ENCODE measurements at regions not wholly inside any gene's neighbourhood (a gene's known extent, or its start where the extent isn't known, plus 50 kb on each side); places are given as distances from the start of the nearest gene placed in this dataset.

- DNase-seq (no peak), ATAC-seq (no peak)
- POLR2A ChIA-PET, result no interaction called here
- H3K9me3 Mint-ChIP-seq, result peaks cover 0 to 16% (median 4%) of the 10 kb centered on the region in 9 donors
- H3K4me3 Mint-ChIP-seq, result no peak overlapping the region
- no peaks in the 10 kb centered on the region for H3K27me3 Mint-ChIP-seq
- H3K36me3 Mint-ChIP-seq, result no peaks in the 10 kb centered on the region
- H3K4me1 Mint-ChIP-seq, result no peaks in the 10 kb centered on the region
- H3K27ac Mint-ChIP-seq, result no peak overlapping the region
Observed at GRCh38 chr4:117626664-117627063, 407.6 kb upstream of the NDST3 start.

GRCh38 chr4:117634716-117635115 lies 399.6 kb upstream of the NDST3 start:
- Mint-ChIP-seq H3K27me3 (no peaks in the 10 kb centered on the region), H3K27ac (no peak overlapping the region), H3K4me1 (no peaks in the 10 kb centered on the region), H3K4me3 (no peak overlapping the region), H3K36me3 (no peaks in the 10 kb centered on the region), H3K9me3 (peaks cover 0 to 14% (median 3%) of the 10 kb centered on the region in 9 donors)
- ATAC-seq (no peak), DNase-seq (no peak)
- POLR2A ChIA-PET, result no interaction called here

GRCh38 chr4:117637347-117637746 lies 396.9 kb upstream of the NDST3 start:
- Mint-ChIP-seq H3K27ac (no peak overlapping the region), H3K27me3 (no peaks in the 10 kb centered on the region), H3K4me1 (no peaks in the 10 kb centered on the region), H3K4me3 (no peak overlapping the region), H3K9me3 (peaks cover 0 to 5% (median 0%) of the 10 kb centered on the region in 9 donors), H3K36me3 (no peaks in the 10 kb centered on the region)
- ATAC-seq (no peak), DNase-seq (no peak)
- POLR2A ChIA-PET, result no interaction called here

- Mint-ChIP-seq H3K27ac (no peak overlapping the region), H3K4me3 (no peak overlapping the region)
- DNase-seq, result no peak
Observed at GRCh38 chr4:117640836-117641235, 393.4 kb upstream of the NDST3 start.

GRCh38 chr4:117641519-117641918 lies 392.8 kb upstream of the NDST3 start:
- H3K36me3 Mint-ChIP-seq, result no peaks in the 10 kb centered on the region
- no peak overlapping the region for H3K4me3 Mint-ChIP-seq
- POLR2A ChIA-PET, result no interaction called here
- DNase-seq (no peak), ATAC-seq (no peak)
- peaks cover 0 to 13% (median 4%) of the 10 kb centered on the region in 9 donors for H3K9me3 Mint-ChIP-seq
- no peak overlapping the region for H3K27ac Mint-ChIP-seq
- no peaks in the 10 kb centered on the region for H3K4me1 Mint-ChIP-seq
- H3K27me3 Mint-ChIP-seq, result no peaks in the 10 kb centered on the region

More at GRCh38 chr4:117640836-117641235, 393.4 kb upstream of the NDST3 start:
- Mint-ChIP-seq H3K27me3 (no peaks in the 10 kb centered on the region), H3K9me3 (peaks cover 0 to 7% (median 2%) of the 10 kb centered on the region in 9 donors), H3K36me3 (no peaks in the 10 kb centered on the region), H3K4me1 (no peaks in the 10 kb centered on the region)
- ATAC-seq, result no peak
- POLR2A ChIA-PET, result no interaction called here

- H3K36me3 Mint-ChIP-seq, result no peaks in the 10 kb centered on the region
- POLR2A ChIA-PET, result no interaction called here
- peaks cover 0 to 4% (median 0%) of the 10 kb centered on the region in 5 donors for H3K27me3 Mint-ChIP-seq
- H3K9me3 Mint-ChIP-seq, result peaks cover 0 to 11% (median 4%) of the 10 kb centered on the region in 9 donors
- H3K4me3 Mint-ChIP-seq, result no peak overlapping the region
- peaks cover 0 to 2% (median 0%) of the 10 kb centered on the region in 4 donors for H3K4me1 Mint-ChIP-seq
- DNase-seq (no peak), ATAC-seq (no peak)
- H3K27ac Mint-ChIP-seq, result no peak overlapping the region
Observed at GRCh38 chr4:117654079-117654478, 380.2 kb upstream of the NDST3 start.

- POLR2A ChIA-PET, result no interaction called here
- H3K27me3 Mint-ChIP-seq, result peaks cover 0 to 4% (median 0%) of the 10 kb centered on the region in 5 donors
- DNase-seq (no peak), ATAC-seq (no peak)
- peaks cover 0 to 15% (median 3%) of the 10 kb centered on the region in 9 donors for H3K9me3 Mint-ChIP-seq
- H3K27ac Mint-ChIP-seq, result no peak overlapping the region
- peaks cover 0 to 2% (median 0%) of the 10 kb centered on the region in 4 donors for H3K4me1 Mint-ChIP-seq
- no peaks in the 10 kb centered on the region for H3K36me3 Mint-ChIP-seq
- no peak overlapping the region for H3K4me3 Mint-ChIP-seq
Observed at GRCh38 chr4:117660668-117661067, 373.6 kb upstream of the NDST3 start.

GRCh38 chr4:117661091-117662072 lies 372.9 kb upstream of the NDST3 start:
- peaks cover 0 to 4% (median 0%) of the 10 kb centered on the region in 5 donors for H3K27me3 Mint-ChIP-seq
- H3K27ac Mint-ChIP-seq, result no peak overlapping the region
- POLR2A ChIA-PET, result no interaction called here
- DNase-seq, result no peak
- H3K9me3 Mint-ChIP-seq, result peaks cover 0 to 15% (median 3%) of the 10 kb centered on the region in 9 donors
- peaks cover 0 to 2% (median 0%) of the 10 kb centered on the region in 4 donors for H3K4me1 Mint-ChIP-seq
- no peak overlapping the region for H3K4me3 Mint-ChIP-seq
- no peak for ATAC-seq
- no peaks in the 10 kb centered on the region for H3K36me3 Mint-ChIP-seq

GRCh38 chr4:117664706-117665444 lies 369.4 kb upstream of the NDST3 start:
- DNase-seq, result no peak
- POLR2A ChIA-PET, result no interaction called here
- H3K36me3 Mint-ChIP-seq, result no peaks in the 10 kb centered on the region
- peaks cover 0 to 11% (median 0%) of the 10 kb centered on the region in 9 donors for H3K9me3 Mint-ChIP-seq
- H3K27ac Mint-ChIP-seq, result no peak overlapping the region
- no peak for ATAC-seq
- no peaks in the 10 kb centered on the region for H3K27me3 Mint-ChIP-seq
- no peaks in the 10 kb centered on the region for H3K4me1 Mint-ChIP-seq
- H3K4me3 Mint-ChIP-seq, result no peak overlapping the region

- Mint-ChIP-seq H3K4me1 (no peaks in the 10 kb centered on the region), H3K27ac (no peak overlapping the region), H3K4me3 (no peak overlapping the region), H3K27me3 (no peaks in the 10 kb centered on the region), H3K36me3 (peaks cover 0 to 9% (median 0%) of the 10 kb centered on the region in 3 donors), H3K9me3 (peaks cover 0 to 28% (median 4%) of the 10 kb centered on the region in 9 donors)
- POLR2A ChIA-PET, result no interaction called here
- no peak for ATAC-seq
- DNase-seq, result no peak
Observed at GRCh38 chr4:117676153-117676552, 358.1 kb upstream of the NDST3 start.

- H3K4me1 Mint-ChIP-seq, result no peaks in the 10 kb centered on the region
- H3K27me3 Mint-ChIP-seq, result no peaks in the 10 kb centered on the region
- no peak overlapping the region for H3K4me3 Mint-ChIP-seq
- peaks cover 0 to 9% (median 0%) of the 10 kb centered on the region in 3 donors for H3K36me3 Mint-ChIP-seq
- H3K9me3 Mint-ChIP-seq, result peaks cover 0 to 42% (median 5%) of the 10 kb centered on the region in 9 donors
- no peak for DNase-seq
- ATAC-seq, result no peak
- POLR2A ChIA-PET, result no interaction called here
- H3K27ac Mint-ChIP-seq, result no peak overlapping the region
Observed at GRCh38 chr4:117678861-117679260, 355.4 kb upstream of the NDST3 start.

- peaks cover 0 to 19% (median 10%) of the 10 kb centered on the region in 9 donors for H3K9me3 Mint-ChIP-seq
- no peak overlapping the region for H3K27ac Mint-ChIP-seq
- H3K4me3 Mint-ChIP-seq, result no peak overlapping the region
- H3K4me1 Mint-ChIP-seq, result no peaks in the 10 kb centered on the region
- POLR2A ChIA-PET, result no interaction called here
- peaks cover 0 to 8% (median 0%) of the 10 kb centered on the region in 3 donors for H3K36me3 Mint-ChIP-seq
- no peak for ATAC-seq
- no peaks in the 10 kb centered on the region for H3K27me3 Mint-ChIP-seq
- peak in 1 of 10 donors; percentile 59 for DNase-seq
Observed at GRCh38 chr4:117691572-117692351, 342.5 kb upstream of the NDST3 start.

All from naive thymus-derived CD8-positive, alpha-beta T cell (primary cell).